ENCODE measurements at regions not wholly inside any gene's neighbourhood (a gene's known extent, or its start where the extent isn't known, plus 50 kb on each side); places are given as distances from the start of the nearest gene placed in this dataset.
"Not testable (repeated sequence)": the region's sequence is repeated elsewhere in the genome, so short reads cannot be mapped to it uniquely, and the experiment has no call there.

DNA sequence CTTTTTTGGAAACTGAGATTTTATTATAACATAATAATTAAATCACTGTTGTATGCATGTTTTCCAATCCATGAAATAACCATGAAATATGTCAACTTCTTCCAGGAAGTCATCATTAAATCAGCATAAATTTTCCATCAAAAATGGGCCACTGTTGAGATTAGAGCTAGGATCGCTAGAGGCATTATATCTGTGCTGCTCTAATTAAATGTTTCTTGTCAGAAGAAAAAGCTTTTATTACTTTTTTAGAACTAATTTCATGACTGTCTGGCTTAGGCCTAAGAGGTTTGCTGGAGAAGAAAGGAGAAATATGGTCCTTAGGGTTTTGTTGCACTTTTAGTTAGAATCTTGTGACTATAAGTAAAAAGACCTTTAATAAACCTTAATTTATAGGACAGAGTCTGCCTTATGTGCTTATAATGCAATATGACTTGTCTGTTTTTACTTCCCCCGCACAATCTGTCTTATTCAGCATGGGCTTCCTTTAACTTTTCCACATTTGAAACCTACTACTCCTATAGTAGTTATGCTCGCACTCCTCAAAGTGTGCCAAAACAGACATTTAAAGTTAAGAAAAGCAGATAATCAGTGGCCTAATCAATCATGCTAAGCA, 363.4 kb upstream of the GCFC2 start:
- DNase-seq (ENCODE audit: low read depth in 3 of 3, low spot score in 2 of 3) = no peak

DNA sequence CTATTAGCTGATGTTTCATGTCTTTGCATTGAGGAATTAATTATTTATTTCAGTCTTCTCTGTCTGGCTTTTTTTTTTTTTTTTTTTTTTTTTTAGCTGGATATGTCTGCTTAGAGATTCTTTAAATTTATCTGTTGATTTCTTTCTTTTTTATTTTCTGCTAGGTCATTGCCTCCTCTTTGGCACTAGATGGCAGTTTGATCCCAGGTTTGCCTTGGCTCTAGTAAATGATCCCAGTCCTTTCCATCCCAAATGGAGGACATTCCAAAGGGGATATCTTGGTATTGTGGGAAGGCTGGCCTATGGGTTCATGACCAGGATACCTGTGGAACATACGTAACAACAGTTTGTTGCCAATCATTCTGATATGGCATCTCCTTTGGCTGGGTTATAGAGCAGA, 339.5 kb upstream of the GCFC2 start:
- DNase-seq (ENCODE audit: low read depth in 3 of 3, low spot score in 2 of 3) = no peak

DNA sequence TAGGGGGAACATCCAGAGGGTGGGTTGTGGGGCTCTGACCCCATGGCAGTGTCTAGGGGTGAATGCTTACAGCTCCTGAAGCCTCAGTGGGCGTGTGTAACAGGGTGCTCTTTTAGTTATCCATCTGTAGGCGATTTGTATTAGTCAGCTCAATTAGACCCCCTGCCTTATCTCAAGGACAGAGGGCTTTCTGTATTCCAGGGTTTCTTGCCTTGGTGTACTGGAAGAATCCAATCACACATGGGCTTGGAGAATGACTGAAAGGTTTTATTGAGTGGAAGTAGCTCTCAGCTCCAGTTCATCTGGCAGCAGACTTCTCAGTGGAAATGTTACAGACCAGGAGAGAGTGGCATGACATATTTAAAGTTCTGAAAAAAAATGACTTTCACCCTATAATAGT, 334.0 kb upstream of the GCFC2 start:
- no peak for DNase-seq (ENCODE audit: low read depth in 3 of 3, low spot score in 2 of 3)

DNA sequence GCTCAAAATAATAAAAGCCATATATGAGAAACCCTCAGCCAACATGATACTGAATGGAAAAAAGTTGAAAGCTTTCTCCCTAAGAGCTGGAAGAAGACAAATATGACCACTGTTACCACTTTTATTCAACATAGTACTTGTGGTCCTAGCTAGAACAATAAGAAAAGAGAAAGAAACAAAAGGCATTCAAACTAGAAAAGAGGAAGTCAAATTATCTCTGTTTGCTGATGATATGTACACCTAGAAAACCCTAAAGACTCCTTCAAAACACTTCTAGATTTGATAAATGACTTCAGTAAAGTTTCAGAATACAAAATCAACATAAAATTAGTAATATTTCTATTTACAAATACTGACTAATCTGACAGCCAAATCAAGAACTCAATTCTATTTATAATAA, 328.8 kb upstream of the GCFC2 start:
- no peak for DNase-seq (ENCODE audit: low read depth in 3 of 3, low spot score in 2 of 3)

DNA sequence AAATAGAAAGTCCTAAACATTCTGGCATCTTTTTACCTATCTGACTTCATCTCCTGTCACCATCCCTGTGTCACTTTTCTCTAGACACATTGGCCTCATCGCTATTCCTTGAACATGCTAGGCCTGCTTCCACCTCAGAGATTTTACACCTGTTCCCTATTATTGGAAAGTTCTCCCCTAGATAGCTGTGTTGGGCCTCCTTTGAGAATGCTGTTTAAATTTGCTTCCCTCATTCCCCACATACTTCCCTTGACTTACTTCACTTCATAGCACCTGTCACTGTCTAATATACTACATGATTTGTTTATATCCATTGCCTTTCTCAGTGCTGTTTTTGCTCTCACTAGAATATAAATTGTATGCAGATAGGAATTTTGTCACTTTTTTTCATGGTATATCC, 317.0 kb upstream of the GCFC2 start:
- DNase-seq (ENCODE audit: low read depth in 3 of 3, low spot score in 2 of 3) = no peak

DNA sequence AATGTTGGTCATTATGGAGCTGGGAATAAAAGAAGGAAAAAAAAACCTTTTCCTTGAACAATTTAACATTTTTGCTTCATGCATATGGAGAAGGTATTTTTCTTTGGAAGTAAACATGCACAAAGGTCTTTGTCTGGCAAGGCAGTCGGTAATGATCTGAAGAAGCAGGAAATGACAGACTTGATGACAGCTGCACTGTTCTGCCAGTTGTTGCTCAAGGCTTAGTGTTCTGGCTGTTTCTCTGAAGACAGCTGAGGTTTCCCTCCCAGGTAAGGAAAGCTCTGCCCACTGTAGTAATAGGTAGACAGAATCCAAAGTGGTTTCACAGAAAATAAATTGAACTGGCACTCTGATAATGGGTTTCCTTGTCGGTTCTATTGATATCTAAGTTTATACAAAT, 308.4 kb upstream of the GCFC2 start:
- DNase-seq (ENCODE audit: low read depth in 3 of 3, low spot score in 2 of 3) = no peak

DNA sequence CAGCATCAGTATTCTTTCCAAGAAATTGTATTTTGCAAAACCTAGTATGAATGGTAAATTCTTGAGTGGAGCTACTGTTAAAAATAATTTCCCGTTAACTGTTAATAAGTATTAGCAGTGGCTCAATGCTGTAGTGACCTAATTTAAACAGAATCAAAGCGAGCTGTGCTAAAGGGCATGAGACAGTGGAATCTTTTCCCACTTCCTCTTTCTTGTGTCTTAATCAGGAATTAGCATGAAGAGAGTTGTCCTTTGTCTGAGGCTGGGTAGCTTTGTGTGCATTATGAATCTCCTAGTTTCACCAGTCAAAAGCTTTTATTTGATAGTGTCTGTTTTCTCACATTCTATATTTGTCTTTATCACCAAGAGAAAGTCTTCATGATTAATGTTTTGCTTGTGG, 298.8 kb upstream of the GCFC2 start:
- DNase-seq (ENCODE audit: low read depth in 3 of 3, low spot score in 2 of 3) = no peak

DNA sequence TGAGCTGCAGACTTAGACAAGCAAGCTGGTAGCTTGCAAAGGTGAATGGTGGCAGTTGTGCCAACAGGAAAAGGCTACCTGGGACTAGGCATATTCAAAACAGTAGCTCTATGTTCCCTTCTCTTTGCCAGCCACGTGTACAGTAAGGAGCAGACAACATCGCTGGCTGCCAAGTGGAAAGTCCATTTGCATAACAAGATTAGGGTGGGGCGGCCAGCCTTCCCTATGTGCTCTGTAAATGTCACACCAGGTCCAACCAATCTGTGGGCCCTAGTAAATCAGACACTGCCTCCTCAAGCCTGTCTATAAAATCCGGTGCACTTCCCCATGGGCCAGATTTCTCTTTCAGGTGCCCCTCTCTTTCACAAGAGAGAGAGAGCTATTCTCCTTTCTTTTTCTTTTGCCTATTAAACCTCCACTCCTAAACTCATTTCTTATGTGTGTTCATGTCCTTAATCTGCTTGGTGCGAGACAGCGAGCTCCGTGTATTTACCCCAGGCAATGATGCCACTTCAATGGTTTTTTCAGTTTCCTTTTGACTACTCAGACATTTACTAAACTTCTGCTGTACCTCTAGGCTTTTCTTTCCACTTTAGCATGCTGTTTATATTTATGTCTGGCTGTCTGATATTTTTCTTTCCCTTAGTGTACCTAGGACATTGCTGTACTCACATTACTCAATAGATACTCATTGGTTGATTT, 297.4 kb upstream of the GCFC2 start:
- no peak for DNase-seq (ENCODE audit: low read depth in 3 of 3, low spot score in 2 of 3)

DNA sequence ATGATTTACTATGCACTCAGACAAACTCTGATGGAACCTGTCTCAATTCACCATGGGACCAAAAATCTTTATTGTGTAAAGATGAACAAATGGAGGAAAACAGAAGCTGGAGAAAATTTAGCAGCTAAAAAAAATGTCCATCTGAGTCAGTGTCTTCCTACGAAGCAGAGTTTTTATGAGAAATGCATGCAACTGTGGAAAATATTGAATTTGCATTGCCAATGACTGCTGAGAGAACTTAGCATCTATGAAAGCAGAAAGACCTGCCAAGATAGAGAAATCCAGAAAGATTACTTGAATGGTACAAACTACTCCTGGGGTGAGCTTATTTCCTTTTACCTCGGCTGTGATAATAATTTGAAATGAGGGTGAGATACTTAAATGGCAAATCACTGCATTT, 289.7 kb upstream of the GCFC2 start:
- DNase-seq (ENCODE audit: low read depth in 3 of 3, low spot score in 2 of 3) = no peak

DNA sequence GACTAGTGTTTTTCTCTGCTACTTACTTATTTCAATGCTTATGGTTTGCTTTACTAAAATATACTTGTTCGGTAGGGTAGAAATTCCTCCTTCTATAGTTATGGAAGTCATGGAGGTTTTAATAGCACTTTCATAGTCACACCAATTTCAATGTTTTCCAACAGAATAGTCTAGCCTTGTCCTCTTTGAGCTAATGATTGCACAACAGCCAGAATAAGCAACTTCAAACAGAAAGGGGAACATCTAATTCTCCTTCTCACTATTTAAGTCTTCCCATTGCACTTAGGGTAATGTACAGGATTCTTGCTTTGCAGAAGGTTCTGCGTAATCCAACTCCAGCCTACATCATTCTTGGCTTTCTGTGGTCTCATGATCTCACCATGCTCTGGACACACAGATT, 287.7 kb upstream of the GCFC2 start:
- no peak for DNase-seq (ENCODE audit: low read depth in 3 of 3, low spot score in 2 of 3)

DNA sequence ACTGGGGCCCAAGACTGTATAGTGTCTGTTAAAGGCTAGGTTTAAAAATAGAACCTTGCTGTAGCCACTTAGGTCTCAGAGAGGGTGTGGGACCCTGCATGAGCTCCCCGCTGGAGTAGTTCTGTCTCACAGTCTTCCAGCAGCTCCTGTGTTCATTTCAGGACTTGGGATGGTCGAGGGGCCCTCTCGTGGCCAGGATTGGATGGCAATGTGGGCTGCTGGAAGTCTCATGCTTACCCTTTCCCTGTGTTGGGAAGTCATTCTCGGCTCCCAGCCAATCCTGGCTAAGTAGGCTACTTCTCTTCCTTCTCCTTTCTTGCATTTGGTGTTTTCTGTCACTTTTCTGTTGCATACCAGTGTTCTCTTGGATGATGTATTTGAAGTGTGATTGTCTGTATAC, 284.0 kb upstream of the GCFC2 start:
- no peak for DNase-seq (ENCODE audit: low read depth in 3 of 3, low spot score in 2 of 3)

DNA sequence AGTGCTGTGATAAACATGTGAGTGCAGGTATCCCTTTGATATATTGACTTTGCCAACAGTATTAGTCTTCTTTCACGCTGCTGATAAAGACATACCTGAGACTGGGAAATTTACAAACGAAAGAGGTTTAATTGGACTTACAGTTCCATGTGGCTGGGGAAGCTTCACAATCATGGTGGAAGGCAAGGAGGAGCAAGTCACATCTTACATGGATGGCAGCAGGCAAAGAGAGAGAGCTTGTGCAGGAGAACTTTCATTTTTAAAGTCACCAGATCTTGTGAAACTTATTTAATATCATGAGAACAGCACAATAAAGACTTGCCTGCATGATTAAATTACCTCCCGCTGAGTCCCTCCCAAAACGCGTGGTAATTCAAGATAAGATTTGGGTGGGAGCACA, 277.9 kb upstream of the GCFC2 start:
- not testable (repeated sequence) for DNase-seq (ENCODE audit: low read depth in 3 of 3, low spot score in 2 of 3)

DNA sequence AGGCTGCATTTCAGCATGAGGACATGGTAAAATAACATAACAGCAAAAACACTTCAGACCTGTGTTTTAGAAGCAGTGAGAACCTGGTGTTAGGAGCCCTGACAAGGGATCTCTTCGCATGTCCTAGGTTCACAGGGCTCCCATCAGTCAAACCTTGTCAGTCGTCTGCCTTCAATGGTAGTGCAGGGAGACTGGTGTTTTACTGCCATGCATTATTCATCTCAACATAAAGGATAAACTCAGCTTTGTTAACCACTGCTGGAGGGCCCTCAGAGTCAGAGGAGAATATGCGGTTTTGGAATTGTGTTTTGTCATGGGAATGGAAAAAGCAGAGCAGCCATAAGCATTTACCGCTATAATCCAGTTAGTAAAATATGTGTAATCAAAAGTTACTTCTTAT, 275.9 kb upstream of the GCFC2 start:
- DNase-seq (ENCODE audit: low read depth in 3 of 3, low spot score in 2 of 3) = no peak

DNA sequence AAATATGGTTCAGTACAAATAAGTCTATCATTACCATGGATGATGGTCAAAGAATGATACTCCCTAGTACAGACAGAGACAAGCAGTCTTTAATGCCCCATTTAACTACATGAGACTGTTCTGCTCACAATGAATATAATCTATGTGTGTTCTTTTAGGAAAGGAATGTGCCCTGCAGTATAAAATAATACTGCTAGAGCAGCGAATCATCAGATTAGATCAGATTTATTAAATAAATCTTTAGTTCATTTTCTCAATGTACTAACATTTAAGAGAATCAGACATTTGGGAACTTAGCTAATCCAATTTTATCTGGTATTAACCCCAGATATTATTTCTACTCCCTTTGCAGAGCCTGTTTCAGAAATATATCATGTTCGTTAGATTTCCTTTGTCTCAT, 272.0 kb upstream of the GCFC2 start:
- no peak for DNase-seq (ENCODE audit: low read depth in 3 of 3, low spot score in 2 of 3)

DNA sequence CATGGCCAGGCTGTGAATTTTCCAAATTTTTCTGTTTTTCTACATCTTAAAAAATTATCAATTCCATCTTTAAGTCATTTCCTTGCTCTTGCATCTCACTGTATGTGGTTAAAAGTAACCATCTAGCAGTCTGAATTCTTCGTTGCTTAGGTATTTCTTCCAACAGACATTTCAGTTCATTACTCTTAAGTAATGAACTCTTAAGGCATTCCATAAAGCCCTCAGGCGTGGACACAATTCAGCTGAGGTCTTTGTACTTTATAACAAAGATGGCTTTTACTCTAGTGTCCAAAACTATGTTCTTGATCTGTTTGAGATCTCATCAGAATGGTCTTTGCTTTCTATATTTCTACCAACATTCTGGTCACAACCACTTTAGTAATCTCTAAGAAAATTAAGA, 253.9 kb upstream of the GCFC2 start:
- no peak for DNase-seq (ENCODE audit: low read depth in 3 of 3, low spot score in 2 of 3)

DNA sequence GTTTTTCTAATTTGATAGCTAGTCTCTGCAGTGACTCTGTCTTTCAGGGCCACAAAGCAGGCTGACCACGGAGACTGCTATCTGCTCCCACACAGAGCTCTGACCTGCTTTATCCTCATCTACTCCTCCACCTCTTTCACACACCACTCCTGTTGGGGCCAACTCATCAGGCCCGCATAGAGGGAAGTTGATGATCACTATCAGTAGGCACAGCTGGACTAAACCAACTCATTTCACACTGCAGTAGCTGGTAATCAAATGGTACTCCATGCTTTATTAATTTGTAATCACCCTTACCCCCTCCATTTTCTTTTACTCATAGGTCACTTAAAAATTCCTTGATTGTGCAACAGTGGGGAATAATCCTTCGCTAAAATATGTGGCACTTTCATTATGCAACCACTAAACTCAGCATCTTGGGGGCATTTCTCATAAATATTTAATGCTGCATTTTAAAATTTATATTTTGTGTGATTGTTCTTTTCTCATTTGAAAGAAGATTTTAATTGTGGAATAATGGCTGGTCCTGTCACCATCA, 249.8 kb upstream of the GCFC2 start:
- no peak for DNase-seq (ENCODE audit: low read depth in 3 of 3, low spot score in 2 of 3)

DNA sequence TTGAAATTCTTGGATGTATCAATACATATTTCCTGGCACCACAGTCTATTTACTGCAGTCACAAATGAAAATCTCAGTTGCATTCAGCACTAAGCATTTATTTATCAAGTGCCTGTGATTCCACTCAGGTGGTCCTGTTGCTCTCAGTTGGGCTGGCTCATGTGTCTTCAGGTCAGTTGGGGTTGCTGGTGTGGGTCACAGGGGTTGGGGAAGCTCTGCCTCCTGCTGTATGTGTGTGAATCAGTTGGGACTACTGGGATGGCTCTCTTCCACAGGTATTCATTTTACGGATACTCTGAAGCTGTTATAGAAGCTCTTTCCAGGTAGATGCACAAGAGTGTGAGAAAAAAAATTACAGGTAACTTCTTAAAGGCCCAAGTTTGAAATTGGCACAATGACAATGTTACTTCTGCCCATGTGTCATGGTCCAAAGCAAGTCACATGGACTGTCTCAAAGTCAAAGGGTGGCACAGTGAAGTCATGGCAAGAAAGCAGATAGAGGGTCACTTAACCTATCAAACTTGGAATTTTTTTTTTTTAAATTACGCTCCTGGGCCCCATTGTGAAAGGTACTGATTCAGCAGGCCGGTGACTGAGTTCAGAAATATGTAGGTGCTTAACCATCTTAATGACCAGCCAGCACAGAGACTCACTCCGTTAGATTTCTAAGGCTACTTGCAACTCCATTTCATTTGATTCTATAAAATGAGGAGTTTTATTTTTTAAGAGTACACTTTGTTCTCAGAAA, 249.2 kb upstream of the GCFC2 start:
- no peak for DNase-seq (ENCODE audit: low read depth in 3 of 3, low spot score in 2 of 3)

DNA sequence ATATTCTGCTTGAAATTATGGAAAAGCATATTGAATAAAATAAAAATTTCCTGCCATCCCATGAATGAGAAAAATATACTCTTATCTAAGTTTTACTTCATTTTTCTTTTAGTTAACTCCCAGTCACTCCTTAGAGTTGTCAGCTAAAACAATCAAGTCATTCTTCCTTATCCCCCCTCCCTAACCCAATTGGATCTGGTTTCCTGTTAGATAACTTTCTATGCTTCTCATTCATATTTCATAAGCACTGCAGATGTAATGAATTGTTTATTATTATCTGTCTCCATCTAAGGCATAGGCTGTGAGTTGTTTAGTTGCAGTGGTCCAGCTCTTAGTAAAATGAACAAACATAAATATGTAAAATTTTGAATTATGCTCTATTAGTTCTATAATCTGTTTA, 244.0 kb upstream of the GCFC2 start:
- no peak for DNase-seq (ENCODE audit: low read depth in 3 of 3, low spot score in 2 of 3)

DNA sequence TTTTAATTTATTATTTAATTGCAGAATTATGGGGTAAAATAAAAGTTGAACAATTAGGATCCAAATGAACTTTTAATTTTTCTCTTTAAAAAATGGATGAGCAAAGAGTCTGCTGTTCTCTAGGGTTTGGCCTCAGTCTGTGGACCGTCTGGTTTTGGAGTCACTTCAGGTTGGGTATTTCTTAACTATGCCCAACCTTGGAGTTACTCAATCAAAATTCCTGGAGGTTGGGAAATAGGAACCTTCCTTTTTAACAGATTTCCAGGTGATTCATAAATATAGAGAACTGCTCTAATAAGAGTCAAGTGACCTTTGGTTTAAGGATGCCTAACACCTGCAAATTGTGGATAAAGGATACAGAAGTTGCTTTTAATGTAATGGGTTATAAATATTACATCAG, 241.5 kb upstream of the GCFC2 start:
- DNase-seq (ENCODE audit: low read depth in 3 of 3, low spot score in 2 of 3) = no peak

DNA sequence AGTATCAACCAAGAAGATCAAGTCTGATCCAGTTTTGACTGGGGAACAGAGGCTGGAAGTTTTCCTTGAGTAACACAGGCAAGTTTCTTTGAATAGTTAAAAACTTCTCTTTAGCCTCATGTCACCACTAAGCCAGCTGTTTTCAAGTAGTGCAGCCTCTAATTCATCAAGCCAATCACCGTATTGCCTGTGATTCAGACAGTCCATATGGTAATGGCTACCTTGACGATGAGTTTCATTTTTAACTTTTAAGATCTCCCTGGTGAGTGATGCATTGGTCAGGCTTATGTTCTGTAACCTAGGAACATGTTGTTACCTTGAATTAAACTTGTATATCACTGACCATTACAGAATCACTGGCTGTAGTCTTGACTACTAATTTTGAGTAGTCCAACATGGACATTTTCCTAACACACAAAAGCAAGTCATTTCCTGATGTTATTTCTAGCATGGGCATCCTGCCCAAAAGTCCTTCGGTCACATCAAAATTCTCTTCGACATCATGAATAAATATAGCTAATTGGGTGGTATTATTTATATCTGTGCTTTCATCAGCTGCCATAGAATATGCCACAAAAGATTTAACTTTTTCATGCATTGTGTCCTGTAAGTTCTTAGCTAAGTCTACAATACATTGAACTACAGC, 238.8 kb upstream of the GCFC2 start:
- no peak for DNase-seq (ENCODE audit: low read depth in 3 of 3, low spot score in 2 of 3)

DNA sequence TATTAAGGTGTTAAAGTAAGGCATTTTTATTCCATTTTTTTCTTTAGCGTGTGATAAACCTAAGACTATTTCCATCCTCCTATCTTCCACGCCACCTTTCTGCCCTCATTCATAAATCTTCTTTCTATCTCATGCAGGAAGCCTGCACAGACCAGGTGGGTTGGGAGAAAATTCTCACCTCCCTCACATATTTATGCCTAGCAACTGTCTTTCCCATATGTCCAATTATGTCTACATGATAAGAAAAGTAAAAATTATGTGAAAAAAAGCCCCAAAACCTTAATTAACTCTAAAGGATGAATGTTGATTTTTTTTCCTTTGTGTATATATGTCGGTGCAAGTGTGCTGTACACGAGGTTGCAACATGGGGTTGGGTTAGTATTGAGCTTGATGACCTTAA, 225.6 kb upstream of the GCFC2 start:
- DNase-seq (ENCODE audit: low read depth in 3 of 3, low spot score in 2 of 3) = no peak

DNA sequence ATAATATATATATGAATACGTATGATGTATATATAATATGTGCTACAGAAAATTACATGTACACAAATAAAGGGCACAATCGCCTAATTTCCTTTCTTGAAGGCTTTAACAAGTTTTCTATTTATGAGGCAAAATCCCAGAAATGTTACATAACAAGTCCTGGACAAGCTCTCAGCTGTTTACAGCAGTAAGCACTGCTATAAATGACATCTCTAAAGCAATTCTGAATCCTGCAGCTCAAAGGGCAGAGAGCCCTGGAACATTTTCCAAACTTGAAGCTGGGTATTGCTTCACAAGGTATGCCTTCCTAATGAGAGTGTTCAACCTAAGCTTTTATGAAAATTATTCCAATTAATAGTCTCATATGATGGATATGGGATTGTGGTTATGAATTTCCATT, 222.3 kb upstream of the GCFC2 start:
- DNase-seq (ENCODE audit: low read depth in 3 of 3, low spot score in 2 of 3) = no peak

Data from right renal cortex interstitium (tissue), 3 donors.